ENCODE measurements at regions not wholly inside any gene's neighbourhood (a gene's known extent, or its start where the extent isn't known, plus 50 kb on each side); places are given as distances from the start of the nearest gene placed in this dataset.

DNA sequence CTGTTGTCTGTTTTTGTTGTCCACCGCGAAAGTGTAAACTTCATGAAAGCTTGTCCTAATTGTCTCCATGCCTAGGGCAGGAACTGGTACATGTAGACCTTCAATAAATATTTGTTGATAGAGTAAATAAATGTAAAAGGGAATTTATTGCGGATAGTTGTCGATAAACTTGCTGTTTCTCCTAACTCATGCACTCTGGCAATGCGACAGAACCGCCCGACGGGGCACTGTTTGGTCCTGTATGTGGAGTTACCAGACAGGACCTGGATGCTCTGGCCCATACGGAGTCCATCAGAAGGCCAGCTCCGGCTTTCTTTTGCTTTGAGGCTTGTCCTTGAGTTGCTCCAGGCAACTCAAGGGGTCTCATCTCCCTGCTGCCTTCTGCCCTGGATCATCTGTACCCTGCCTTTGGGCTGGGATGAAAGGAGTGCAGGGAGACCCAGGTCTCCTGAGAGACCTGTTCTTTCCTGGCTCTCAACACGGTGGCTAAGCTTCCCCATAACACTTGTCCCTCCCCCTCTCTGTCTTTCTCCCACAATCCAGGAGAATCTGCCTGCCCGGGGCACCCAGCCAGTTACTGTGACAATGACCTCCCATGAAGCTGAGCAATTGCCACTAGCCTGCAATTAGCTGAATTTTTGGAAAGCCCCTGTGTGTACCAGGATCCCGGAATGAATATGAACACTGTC lies 149.5 kb upstream of the PTCH1 start:
- DNase-seq, result no peak

GRCh38 chr9:95653246-95653645 lies 136.5 kb upstream of the PTCH1 start:
- DNase-seq, result no peak

- no peak for DNase-seq
Observed at GRCh38 chr9:95650720-95651119, 133.9 kb upstream of the PTCH1 start.

GRCh38 chr9:95649801-95650213 lies 133.0 kb upstream of the PTCH1 start:
- no peak for DNase-seq

DNA sequence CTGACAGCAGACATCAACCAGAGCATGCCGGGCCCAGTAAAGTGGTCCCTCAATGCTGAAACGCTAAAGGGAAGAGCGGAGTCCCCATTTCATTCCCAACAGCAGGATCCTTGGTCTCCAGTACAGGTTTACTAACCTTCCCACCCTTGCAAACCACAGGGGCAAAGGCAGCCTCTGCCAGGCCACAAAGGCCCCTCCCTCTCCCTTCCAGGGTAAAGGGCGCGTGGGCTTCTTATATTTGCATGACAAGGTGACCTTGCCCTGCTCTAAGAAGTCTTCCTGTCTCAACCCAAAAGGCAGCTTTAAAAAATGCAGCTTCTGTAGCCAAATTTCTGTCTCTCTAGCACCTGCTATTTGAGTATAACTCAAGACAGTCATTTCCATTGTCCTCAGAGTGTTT lies 131.5 kb upstream of the PTCH1 start:
- no peak for DNase-seq

DNA sequence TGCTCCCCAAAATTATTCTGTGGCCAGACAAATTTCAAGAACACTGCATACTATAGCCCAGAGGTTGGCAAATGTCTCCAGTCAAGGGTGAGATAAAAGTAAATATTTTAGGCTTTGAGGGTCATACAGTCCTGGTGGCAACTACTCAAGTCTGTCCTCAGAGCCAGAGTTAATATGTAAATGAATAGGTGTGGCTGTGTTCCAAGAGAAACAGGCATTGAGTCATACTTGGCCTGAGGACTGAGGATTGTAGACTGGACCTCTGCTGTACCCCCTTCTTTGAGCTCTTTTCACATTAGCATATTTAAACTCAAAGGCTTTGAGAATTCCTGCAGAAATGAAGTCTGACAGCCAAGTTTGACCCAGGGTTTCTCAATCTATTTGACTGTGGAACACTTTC lies 129.2 kb upstream of the PTCH1 start:
- DNase-seq, result no peak

DNA sequence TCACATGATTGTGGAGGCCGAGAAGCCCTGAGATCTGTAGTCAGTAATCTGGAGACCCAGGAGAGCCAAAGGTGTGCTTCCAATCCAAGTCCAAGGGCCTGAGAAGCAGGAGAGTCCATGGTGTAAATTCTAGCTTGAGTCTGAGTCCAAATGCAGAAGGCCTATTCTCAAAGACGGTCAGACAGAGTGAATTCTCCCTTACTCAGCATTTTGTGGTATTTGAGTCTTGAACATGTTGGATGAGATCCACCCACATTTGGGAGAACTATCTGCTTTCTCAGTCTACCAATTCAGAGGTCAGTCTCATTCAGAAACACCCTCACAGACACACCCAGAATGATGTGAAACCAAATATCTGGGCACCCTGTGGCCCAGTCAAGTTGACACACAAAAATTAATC lies 128.8 kb upstream of the PTCH1 start:
- DNase-seq, result no peak

- no peak for DNase-seq
Observed at GRCh38 chr9:95644377-95644776, 127.6 kb upstream of the PTCH1 start.

DNA sequence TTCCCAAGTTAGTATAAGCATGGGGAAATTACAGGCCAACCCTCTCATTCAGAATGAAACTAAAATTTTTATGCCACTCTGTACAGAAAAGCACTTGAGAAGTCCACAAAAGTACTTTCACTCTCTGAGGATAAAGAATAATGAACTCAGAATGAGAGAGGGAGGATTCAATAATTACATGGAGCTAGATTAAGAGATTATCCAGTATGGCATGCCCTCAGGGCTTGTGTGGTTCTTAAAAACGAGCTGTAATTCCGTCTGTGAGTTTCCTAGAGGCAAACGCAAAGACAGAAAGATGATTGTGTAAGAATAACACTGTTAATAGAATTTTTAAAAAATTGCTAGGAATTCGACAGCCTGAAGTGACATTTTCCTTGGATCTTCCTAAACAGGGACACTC lies 126.8 kb upstream of the PTCH1 start:
- DNase-seq, result no peak

- no peak for DNase-seq
Observed at GRCh38 chr9:95642189-95642588, 125.4 kb upstream of the PTCH1 start.

DNA sequence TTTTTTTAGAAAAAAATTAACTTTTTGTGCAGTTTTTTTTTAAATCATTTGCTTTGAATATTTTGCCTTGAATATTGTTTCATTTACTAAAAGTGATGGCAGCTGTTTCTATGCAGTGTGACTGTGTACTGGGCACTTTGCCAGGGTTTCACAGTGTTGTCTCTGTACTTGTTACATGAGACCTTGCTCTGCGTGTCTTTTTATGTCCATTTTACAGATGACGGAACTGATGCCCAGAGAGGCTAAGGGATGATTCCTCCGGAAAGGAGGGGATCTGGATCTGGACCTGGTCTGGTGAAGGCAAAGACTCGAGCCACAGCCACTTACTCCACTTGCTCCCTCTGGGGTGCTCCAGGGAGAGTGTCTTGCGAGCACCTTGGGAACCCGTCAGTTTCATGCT lies 124.8 kb upstream of the PTCH1 start:
- DNase-seq, result no peak

DNA sequence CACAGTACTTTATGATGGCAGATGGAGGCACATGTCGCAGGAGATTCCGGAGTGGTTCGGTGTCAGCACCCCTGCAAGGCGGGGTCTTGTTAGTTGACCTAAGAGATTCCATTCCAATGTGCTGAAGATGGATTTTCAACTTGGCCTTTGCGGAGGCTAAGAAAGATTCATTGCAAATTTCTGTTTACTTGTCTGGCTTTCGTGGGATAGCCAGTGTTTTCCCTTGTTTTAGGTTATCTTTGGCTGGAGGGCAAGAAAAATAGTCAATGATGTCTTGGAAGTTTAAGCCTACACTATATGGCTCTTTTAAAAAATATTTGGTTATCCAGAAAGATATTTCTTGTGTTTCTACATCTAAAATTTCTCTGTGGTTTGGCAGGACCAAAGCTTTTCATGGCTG lies 123.6 kb upstream of the PTCH1 start:
- no peak for DNase-seq

DNA sequence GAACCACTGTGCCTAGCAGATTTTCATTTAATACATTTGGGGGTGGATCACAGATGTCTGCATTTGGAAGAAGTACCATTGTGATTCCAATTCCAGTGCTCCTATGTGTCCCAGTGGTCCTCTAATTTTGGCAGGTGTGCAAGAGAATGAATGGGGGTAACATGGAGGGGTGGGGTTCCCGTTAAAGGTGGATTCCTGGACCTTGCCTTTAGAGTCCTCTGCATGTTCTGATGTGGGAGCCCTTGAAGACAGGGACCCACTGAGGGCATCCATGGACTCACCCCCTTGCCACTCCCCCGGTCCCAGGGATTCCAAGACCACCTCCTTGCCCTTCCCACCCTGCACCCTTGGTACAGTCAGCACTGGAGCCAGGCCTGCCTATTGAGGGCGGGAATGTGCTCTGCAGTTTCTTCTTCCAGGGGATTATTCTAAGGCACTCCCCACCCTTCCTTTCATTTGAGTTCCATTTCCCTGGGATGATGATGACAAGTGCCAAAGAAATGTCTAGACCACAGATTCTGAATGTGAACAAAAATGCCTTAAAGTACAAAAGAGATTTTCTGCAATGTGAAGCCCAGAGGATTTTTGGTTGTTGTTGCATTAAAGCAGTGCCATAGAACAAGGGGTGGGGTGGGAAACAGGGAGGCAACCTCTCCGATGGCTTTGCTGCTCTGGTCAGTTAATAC lies 119.4 kb upstream of the PTCH1 start:
- no peak for DNase-seq

DNA sequence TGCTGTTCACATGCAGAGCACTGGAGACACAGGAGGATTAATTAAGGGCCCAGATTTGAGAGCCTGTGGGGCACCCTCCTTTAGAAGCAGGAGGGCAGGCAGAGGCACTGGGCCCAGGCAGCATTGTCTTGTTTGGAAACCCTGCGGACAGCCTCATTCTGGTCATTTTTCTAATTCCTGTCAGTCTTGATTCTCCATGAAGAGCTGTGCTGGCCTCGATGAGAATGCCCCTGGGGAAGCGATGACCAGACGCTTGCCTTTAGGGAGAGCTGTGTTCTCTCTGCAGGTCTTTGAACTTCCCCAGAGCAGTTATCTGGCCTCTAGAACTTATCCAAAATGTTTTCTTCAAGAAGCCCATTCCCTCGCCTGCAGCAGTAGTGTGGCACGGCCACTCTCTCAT lies 117.8 kb upstream of the PTCH1 start:
- no peak for DNase-seq

DNA sequence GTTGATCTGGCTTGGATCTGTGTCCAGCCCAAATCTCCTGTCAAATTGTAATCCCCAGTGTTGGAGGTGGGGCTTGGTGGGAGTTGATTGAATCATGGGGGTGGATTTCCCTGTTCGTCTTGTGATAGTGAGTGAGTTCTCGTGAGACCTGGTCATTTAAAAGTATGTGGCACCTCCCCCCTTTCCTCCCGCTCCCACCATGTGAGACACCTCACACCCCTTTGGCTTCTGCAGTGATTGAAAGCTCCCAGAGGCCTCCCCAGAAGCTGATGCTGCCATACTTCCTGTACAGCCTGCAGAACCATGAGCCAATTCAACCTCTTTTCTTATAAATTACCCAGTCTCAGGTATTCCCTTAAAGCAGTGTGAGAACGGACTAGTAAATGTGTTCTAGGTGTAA lies 117.3 kb upstream of the PTCH1 start:
- no peak for DNase-seq

DNA sequence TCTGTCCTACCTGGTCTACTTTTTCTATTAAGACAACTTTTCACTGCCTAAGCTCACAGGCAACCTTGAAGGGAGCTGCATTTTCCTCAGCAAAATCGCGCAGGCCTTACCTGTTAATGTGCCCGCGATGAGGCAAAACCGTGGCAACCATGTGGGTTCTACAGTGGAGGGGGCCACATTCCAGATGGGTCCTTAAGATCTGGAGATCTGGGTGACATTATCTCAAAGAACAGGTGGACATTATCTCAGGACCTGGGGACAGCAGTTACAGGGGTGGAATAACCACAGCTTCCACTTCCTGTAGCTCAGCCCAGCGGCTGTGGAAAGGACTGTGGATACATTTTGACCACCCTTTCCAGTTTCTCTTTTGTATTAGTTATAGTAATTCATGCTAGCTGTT lies 112.8 kb upstream of the PTCH1 start:
- DNase-seq, result no peak

GRCh38 chr9:95627802-95628201 lies 111.0 kb upstream of the PTCH1 start:
- no peak for DNase-seq

- DNase-seq, result peak; percentile 24
Observed at GRCh38 chr9:95626885-95627558, 110.3 kb upstream of the PTCH1 start.

DNA sequence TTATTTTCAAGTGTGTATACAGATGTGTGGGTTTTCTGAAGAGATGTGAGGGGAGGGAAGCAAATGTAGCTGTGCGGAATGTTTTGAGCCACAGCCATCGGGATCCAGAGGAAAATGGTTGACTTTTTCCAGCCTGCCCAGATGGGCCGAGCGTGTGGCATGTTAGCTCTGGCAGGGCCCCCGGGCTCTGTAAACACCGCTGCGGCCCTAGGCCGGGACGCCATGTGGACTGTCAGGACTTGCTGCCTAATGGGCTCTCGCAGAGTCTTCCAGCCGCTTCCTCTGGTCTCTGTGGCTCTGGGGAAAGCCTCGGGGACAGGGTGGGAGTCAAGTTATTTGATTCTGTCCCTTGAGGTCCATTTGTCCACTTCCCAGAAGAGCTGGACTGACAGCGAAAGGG lies 109.6 kb upstream of the PTCH1 start:
- DNase-seq, result no peak

DNA sequence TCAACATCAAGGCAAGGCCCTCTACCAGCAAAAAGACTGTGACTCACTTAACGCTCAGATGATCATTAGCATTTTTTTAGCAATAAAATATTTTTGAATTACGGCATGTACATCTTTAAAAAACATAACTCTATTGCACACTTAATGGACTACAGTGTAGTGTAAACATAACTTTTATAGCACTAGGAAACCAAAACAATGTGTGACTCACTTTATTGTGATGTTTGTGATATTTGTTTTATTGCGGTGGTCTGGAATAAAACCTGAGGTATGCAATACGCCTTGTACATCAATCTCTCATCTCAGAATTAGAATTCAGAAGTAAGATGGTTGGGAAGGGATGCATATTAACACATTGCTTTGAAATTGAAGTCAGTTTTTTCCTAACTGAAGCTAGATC lies 106.9 kb upstream of the PTCH1 start:
- no peak for DNase-seq

GRCh38 chr9:95620722-95621121 lies 104.0 kb upstream of the PTCH1 start:
- DNase-seq, result no peak

GRCh38 chr9:95620314-95620713 lies 103.5 kb upstream of the PTCH1 start:
- no peak for DNase-seq

- DNase-seq, result no peak
Observed at GRCh38 chr9:95615246-95615645, 98.5 kb upstream of the PTCH1 start.

GRCh38 chr9:95613670-95614069 lies 96.9 kb upstream of the PTCH1 start:
- DNase-seq, result no peak
